ENCODE measurements at regions not wholly inside any gene's neighbourhood (a gene's known extent, or its start where the extent isn't known, plus 50 kb on each side); places are given as distances from the start of the nearest gene placed in this dataset.

DNA sequence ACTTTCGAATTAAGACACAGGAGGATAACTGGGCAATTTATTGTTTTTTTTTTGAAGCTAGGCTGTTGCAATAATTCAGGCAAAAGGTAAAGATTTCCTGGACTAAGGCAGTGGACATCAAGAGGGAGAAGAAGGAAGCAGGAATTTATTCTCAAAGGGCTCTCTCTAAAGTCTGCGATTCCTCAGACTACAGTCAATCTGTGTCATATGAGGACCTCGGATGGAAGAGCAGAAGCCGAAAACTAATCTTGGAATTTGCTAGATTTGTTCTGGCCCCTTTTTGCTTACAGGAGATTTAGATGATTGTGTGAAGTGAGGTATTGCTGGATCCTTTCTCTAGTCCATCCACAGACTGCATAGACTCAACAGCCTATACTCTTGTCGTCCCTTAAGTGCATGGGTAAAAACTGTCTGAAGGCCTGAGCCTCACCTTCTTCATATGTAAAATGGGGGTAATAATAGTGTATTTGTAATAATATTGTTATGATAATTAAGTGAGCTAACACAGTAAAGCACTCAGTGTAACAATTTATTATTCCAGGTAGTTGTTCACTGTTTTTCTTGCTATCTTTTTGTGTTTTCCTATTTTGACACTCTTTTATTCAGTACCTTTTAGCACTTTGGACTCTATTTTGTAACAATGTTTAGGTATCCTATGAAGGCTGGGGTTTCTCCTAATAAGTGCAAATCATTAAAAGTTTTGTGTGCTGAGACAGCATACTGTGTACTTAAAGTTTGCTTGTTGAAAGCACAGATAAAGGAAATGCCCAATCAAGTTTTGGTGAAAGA, 54.2 kb upstream of the NT5C1B start:
- TF ChIP-seq POLR2A (IDR thresholded peaks at IDR 0.05) (no peak), POLR2AphosphoS5 (IDR thresholded peaks at IDR 0.05) (no peak)

All from upper lobe of left lung (tissue), 4 donors.